HepG2 (cell line): ENCODE measurements at regions not wholly inside any gene's neighbourhood (a gene's known extent, or its start where the extent isn't known, plus 50 kb on each side); places are given as distances from the start of the nearest gene placed in this dataset.

Experiments used
- CTCF ChIP-seq: sonication (generic); formaldehyde crosslinking; IDR thresholded peaks from 2 replicates; pipeline ENCODE4 v1.5.0; 2020; ENCODE audit warnings: mild to moderate bottlenecking, missing genetic modification reagents, moderate library complexity
- GFI1 ChIP-seq: sonication (generic); formaldehyde crosslinking; IDR thresholded peaks from 2 replicates; pipeline ENCODE4 v1.5.0; 2020; ENCODE audit warnings: missing genetic modification reagents, mild to moderate bottlenecking, borderline replicate concordance
- HDAC2 ChIP-seq: sonication (generic); formaldehyde crosslinking; IDR thresholded peaks from 2 replicates; pipeline ENCODE4 v1.4.0; 2020; ENCODE audit warnings: missing genetic modification reagents
- HOXA7 ChIP-seq: sonication (generic); formaldehyde crosslinking; IDR thresholded peaks from 2 replicates; pipeline ENCODE4 v1.8.1; 2022; ENCODE audit warnings: mild to moderate bottlenecking, missing genetic modification reagents, moderate library complexity
- MAFF ChIP-seq: IDR thresholded peaks from 2 replicates; pipeline ENCODE4 v1.6.1; 2011; ENCODE audit warnings: low read depth, low read length, improper control_type of control experiment
- MYPOP ChIP-seq: sonication (generic); formaldehyde crosslinking; IDR thresholded peaks from 2 replicates; pipeline ENCODE4 v1.8.1; 2023; ENCODE audit warnings: mild to moderate bottlenecking, moderate library complexity, missing genetic modification reagents
- RAD21 ChIP-seq: fragments of 450-650 bp; formaldehyde crosslinking; IDR thresholded peaks from 2 replicates; pipeline ENCODE4 v1.5.0; 2020; ENCODE audit warnings: mild to moderate bottlenecking
- SETDB1 ChIP-seq: sonication (generic); formaldehyde crosslinking; IDR thresholded peaks from 2 replicates; pipeline ENCODE4 v1.5.1; 2020; ENCODE audit warnings: missing genetic modification reagents, mild to moderate bottlenecking, borderline replicate concordance
- SPEN ChIP-seq: sonication (generic); formaldehyde crosslinking; IDR thresholded peaks from 2 replicates; pipeline ENCODE4 v1.5.1; 2020; ENCODE audit warnings: low read depth, mild to moderate bottlenecking, missing genetic modification reagents
- TCF12 ChIP-seq, 2 experiments: fragments of 450-650 bp in 1 of 2; sonication (generic) in 1 of 2; formaldehyde crosslinking in 1 of 2; IDR thresholded peaks; 2 replicates each; pipeline versions ENCODE4 v1.6.1 to v1.8.0; 2017 to 2022; ENCODE audit warnings: antibody characterized with exemption in 1 of 2, mild to moderate bottlenecking in 1 of 2, missing genetic modification reagents in 1 of 2, moderate library complexity in 1 of 2
- TSC22D2 ChIP-seq: sonication (generic); formaldehyde crosslinking; IDR thresholded peaks from 2 replicates; pipeline ENCODE4 v1.5.1; 2020; ENCODE audit warnings: missing genetic modification reagents, mild to moderate bottlenecking, borderline replicate concordance
- ZFP91 ChIP-seq: sonication (generic); formaldehyde crosslinking; IDR thresholded peaks from 2 replicates; pipeline ENCODE4 v1.9.0; 2022; ENCODE audit warnings: missing genetic modification reagents, mild to moderate bottlenecking, borderline replicate concordance
- ZNF558 ChIP-seq: sonication (generic); formaldehyde crosslinking; IDR thresholded peaks from 2 replicates; pipeline ENCODE4 v1.9.0; 2022; ENCODE audit warnings: mild to moderate bottlenecking, missing genetic modification reagents, borderline replicate concordance

GRCh38 chr1:58849551-58849950 is 65.7 kb upstream of the JUN start:
- TF ChIP-seq ZNF558 (CRISPR knock-in tag) (no peak), SPEN (CRISPR knock-in tag) (no peak), SETDB1 (no peak), RAD21 (CRISPR knock-in tag) (no peak), HDAC2 (CRISPR knock-in tag) (no peak), TCF12 (IDR thresholded peaks at IDR 0.05) (no peak), TCF12 (CRISPR knock-in tag; IDR thresholded peaks at IDR 0.05) (no peak), MYPOP (no peak), CTCF (CRISPR knock-in tag) (no peak), HOXA7 (CRISPR knock-in tag) (no peak), GFI1 (CRISPR knock-in tag) (no peak), TSC22D2 (CRISPR knock-in tag) (no peak), ZFP91 (CRISPR knock-in tag) (no peak), MAFF (no peak)
